Left colon (tissue), 2 donors: ENCODE measurements at regions not wholly inside any gene's neighbourhood (a gene's known extent, or its start where the extent isn't known, plus 50 kb on each side); places are given as distances from the start of the nearest gene placed in this dataset.

Source experiments
- ATAC-seq: fragments of 200-7000 bp; cut with Tn5 transposase; one replicate; pipeline ENCODE4 v1.9.1; 2020; ENCODE audit warnings: mild to moderate bottlenecking, moderate library complexity
- DNase-seq, 2 donors: peaks; one replicate each; pipeline ENCODE4 v3.0.0-alpha.2; 2020
- intact Hi-C, 2 donors: fragments of 100-400 bp; cut with DNase I in 1 of 2; cut with micrococcal nuclease in 1 of 2; formaldehyde crosslinking; loops; one replicate each; pipeline versions ENCODE4 v1.11.2 to v1.14.0; 2022; cut with DNase I, micrococcal nuclease
- donor health status: DM: no; HTN: no; CAD: no.
- donor health status: DM: yes; HTN: yes; CAD: no.

DNA sequence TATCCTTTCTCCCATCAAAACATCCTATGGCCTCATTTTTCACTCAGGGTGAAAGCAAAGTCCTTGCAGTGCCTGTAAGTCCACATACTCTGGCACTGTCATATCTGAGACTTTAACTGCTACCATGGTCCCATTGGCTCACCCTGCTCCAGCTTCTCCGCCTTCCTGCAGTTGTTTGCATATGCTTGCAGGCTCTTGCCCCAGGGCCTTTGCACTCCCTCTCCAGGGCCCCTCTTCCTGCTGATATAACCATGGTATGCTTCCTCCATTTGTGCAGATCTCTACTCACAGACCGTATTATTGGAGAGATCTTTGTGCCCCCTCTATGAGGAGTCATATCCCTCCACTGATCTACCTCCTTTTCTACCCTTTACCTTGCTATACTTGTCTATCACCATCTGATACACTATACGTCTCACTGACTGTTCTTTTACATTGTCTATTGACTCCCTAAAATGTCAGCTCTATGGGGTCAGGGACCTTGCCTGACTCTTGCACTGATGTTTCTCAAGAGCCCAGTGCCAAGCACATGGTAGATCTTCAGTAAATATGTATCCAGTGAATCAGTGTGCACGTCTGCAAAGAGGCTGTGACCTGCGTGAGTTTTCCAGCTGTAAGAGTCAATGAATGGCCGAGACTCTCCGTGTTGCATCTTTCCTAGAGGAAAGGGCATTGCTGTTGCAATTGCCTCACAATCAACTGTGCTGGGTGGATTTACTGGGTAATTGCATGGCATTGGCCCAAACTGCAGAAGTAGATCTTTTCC is 81.7 kb upstream of the CPEB4 start:
- intact Hi-C loops = no loop called here
- DNase-seq = no peak
- ATAC-seq = no peak

- intact Hi-C loops = no loop called here
- no peak for ATAC-seq
- DNase-seq = no peak
Observed at GRCh38 chr5:173807181-173807655, 80.9 kb upstream of the CPEB4 start.

DNA sequence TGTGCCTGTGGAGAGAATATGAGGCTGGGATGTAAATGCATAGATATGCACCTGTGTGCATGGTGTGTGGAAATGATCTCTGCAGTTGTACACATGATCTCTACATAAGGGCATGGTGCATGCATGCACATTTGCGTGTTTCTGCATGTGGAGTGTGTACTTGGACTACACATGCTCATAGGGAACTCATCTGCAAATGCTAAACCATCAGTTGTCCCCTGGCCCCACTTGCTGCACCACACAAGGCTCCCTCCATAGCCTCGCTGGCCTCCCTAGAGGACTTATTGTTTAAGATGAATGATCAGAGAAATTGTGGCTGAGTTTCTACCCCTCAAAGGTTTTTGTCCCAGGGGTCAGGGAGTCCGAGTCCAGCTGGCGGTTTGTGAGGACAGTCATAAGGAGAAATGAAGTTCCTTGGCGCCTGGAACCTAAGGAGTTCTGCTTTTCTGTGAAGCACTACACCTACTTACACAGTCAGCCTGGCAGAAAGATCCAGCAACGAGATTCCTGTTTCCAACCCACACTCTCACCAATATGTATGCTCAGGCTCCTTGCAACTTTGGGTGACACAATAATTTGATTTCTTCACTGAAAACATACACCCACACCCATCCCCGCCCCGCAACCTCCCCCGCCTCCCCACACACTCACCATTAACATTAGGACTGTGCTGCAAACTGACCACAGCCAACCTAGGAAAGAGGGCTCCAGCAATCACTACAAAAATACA is 79.9 kb upstream of the CPEB4 start:
- DNase-seq = no peak
- ATAC-seq = no peak
- intact Hi-C loops = no loop called here

DNA sequence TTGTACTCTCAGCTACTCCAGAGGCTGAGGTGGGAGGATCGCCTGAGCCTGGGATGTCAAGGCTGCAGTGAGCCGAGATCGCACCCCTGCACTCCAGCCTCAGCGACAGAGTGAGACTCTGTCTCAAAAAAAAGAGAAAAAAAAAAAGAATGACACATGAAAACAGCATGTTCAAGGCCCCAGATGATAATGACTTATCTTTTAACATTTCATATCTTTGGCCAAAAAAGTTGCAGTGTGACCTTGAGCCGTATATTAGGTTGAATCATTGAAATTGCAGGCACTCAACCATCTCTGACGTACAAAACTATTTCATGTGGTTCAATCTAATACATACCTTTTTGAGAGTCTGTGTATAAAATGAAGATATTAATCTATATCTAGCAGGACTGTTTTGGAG is 79.1 kb upstream of the CPEB4 start:
- intact Hi-C loops = no loop called here
- ATAC-seq (no peak), DNase-seq (no peak)

DNA sequence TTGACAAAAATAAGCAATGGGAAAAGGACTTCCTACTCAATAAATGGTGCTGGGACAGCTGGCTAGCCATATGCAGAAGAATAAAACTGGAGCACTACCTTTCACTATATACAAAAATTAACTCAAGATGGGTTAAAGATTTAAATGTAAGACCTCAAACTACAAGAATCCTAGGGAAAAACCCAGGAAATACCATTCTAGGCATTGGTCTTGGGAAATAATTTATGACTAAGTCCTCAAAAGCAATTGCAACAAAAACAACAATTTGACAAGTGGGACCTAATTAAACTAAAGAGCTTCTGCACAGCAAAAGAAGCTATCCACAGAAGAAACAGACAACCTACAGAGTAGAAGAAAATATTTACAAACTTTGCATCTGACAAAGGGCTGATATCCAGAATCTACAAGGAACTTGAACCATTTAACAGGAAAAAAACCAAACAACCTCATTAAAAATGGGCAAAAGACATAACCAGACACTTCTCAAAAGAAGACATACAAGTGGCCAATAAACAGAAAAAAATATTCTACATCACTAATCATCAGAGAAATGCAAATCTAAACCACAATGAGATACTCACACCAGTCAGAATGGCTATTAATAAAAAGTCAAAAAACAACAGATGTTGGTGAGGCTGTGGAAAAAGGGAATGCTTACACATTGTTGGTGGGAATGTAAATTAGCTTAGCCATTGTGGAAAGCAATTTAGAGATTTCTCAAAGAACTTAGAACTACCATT is 75.2 kb upstream of the CPEB4 start:
- intact Hi-C loops = no loop called here
- DNase-seq = no peak
- no peak for ATAC-seq

DNA sequence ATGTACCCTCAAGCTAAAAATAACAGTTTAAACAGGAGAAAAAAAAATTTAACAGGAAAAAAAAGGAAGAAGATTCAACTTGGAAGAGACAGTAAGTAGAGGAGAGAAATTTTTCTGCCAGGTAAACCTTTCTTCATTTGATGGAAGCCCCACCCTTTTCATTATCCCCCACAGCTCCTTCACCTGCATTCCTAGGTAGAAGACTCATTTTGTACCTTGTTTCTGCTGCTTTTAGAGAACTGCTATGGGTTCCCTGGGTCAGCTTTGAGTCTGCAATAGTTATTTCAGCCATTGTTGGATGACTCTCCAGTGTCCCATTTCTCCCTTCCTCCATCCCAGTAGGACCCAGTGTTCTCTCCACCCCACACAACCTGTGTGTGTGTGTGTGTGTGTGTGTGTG is 74.1 kb upstream of the CPEB4 start:
- ATAC-seq = no peak
- intact Hi-C loops = no loop called here
- DNase-seq = no peak

DNA sequence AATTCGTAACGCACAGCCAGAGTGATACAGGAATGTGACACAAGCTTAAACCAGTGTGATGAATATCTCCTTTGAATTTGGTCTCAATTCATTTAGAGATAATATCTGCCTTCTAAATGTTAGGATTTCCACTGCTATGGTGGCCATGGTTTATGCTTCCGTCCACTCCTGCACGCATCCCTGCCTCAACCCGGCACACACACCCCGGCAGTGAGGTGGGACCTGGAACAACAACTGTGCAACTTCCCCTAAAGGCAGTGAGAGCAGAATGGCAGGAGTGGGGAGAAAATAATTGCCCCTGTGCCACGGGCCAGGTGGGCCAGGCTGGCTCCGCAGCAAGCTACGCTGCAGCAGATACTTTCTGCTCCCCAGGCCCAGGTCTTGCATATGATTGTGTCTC is 72.6 kb upstream of the CPEB4 start:
- no peak for ATAC-seq
- intact Hi-C loops = no loop called here
- no peak for DNase-seq

- DNase-seq (no peak), ATAC-seq (no peak)
- intact Hi-C loops = no loop called here
Observed at GRCh38 chr5:173816728-173817127, 71.4 kb upstream of the CPEB4 start.

DNA sequence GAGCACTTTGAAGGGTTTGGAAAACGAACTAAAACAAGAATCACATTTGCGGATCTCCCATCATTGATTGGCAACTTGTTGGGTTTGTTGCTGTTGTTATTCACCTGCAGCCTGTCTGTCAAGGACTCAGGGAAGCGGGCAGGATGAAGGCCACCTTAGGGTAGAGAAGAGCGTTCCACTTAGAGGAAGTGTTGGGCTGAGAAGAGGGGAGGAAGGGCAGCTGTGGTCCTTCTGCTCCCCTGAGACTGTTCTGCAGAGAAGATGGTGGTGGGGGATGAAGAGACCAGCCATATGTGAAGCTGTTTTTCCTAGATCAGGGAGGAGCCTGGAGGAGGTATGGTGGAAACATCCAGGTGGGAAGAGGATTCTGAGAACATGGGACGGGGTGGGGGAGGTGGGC is 70.6 kb upstream of the CPEB4 start:
- intact Hi-C loops = no loop called here
- DNase-seq (no peak), ATAC-seq (no peak)

- intact Hi-C loops = no loop called here
- no peak for ATAC-seq
- no peak for DNase-seq
Observed at GRCh38 chr5:173819521-173819920, 68.6 kb upstream of the CPEB4 start.

- DNase-seq (no peak), ATAC-seq (no peak)
- intact Hi-C loops = no loop called here
Observed at GRCh38 chr5:173823274-173823644, 64.9 kb upstream of the CPEB4 start.

DNA sequence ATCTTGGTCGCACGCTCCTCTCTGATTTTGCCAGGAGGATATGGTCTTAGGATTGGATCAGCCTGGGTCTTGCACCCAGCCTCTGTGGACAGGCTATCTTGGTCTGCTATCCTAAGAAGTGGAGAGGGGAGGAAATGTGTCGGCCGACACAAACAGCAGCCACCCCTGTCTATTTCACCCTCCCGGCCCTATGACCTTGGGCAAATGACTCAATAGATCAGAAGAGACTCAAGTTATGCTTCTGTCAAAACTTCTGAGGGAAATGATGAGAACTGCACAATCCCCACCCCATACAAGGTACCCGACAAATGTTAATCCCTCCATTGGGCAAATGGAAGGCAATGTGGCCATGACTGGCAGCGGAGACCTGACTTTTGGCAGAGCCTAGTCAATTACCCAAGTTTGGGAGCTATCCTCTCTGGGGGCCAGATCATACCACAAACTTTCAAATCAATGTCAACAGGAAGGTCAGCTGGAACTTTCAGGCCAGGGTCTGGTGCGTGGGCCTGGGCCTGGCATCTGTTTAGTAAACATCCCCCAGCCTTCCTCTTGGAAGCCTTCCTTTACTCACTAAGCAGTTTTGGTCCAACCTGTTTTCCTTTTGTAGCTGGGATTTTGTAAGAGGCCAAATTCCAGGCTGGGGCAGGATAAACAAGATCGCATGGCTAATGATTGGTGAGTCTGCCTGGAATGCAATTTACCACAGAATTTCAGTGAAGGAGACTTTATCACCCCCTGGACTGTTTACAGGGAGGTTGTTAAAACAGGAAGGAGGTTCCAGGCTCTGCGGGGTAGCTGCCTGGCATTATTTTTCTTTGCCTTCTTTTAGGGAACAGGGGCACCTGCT is 64.2 kb upstream of the CPEB4 start:
- peak; percentile 83 for ATAC-seq

DNA sequence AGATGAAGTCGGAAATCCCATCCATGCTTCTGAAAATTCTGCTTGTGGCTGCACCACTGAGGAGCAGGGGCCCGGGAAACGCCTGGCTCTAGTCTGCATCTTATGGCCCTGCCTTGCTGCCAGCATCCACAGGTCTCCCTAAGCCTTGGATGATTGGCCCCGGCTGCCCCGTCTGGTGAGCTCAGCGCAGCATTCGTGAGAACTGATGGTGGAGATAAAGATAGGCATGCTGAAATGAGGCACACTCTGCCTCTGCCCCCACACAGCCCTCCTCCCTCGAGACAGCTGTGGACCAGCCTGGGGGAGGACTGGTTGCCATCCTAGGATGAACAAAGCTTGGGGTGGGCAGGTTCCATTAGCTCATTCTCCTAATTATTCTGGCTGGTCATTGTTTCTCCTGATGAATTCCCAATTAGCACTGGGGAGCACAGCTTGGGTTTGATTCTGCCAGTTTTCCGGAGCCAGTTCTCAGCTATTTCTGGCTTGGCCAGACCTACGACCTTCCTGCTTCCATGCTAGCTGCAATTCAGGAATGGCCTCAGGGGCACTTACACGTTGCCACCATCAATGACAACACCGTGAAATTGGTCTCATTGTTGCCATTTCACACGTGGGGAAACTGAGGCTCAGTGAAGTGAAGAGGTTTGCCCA is 62.8 kb upstream of the CPEB4 start:
- ATAC-seq (no peak), DNase-seq (no peak)
- intact Hi-C loops = no loop called here

More for the DNA sequence above, 64.2 kb upstream of the CPEB4 start:
- intact Hi-C loops = no loop called here
- peak; percentile 35 to 48 for DNase-seq

GRCh38 chr5:173826086-173826427 is 62.1 kb upstream of the CPEB4 start:
- DNase-seq (no peak), ATAC-seq (no peak)
- intact Hi-C loops = no loop called here

DNA sequence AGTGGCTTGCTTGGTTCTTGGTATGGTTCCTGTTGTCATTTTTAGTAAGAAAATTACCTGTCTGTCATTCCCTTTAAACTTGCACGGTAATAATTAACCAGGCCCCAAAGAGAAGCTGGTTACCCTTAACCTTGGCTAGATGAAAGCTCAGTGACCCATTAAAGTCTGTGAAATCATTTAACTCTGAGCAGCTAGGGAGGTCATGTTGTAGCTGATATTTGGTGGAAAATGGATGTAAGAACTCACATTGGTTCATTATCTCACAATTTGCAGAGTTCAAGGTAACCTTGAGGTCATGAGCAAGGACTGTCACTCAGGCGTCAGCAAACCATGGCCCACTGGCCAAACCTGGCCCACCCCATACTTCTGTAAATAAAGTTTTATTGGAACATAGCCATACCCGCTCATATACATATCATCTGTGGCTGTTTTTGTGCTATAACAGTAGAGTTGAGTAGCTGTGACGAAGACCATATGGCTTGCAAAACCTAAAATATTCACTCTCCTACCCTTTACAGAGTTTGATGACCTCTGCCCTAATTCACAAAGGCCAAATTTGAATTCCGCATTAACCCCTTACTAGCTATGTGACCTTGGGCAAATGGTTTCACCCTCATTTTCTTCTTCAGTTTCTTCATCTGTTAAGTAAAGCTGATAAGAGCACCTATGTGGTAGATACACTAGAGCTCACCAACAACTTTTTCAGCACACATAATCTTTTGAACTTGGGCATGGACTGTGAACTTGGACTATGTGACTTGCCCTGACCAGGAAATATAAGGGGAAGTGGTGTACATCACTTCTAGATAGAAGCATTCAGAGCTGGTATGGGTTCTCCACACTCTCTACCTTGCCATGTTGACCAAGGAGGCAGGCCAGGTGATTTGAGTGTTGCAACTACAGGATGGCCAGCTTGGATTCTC is 61.5 kb upstream of the CPEB4 start:
- no peak for DNase-seq
- peak; percentile 57 for ATAC-seq
- intact Hi-C loops = no loop called here

DNA sequence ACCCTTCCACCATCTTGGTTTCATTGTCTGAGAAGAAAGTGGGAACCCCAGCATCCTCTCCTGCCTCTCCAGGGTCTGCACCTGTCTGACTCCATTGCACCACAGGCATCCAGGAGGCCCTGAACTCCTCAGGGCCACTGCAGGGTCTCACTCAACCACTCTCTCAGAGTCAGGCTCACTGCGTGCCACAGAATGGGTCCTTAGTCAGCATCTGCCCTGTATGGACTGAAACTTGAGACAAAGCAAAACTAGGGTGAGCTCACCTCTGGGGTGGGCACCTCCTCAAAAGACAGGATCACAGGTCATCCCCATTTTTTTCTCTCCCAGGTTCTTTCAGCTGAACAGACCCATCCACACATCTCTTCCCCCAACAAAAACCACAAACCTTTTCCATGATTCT is 59.2 kb upstream of the CPEB4 start:
- ATAC-seq (no peak), DNase-seq (no peak)
- intact Hi-C loops = no loop called here

DNA sequence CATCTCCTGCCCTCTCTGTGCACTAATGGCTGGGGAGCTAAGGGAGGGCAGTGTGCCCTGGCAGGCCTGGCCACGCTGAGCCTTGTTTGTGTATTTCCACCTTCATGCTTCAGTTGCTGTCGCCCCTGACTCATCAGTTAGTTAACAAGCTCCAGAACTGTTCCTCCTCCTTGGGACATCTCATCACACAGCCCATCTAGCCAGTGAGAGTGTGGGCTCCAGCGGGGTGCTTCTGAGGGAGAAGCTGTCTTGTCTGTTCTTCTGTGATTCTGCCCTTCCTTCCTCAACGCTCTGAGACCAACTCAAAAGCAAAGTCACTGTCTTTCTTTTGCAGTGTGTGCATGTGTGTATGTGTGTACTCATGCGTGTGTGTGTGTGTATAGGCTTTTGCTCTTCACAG is 58.3 kb upstream of the CPEB4 start:
- DNase-seq = no peak
- no peak for ATAC-seq
- intact Hi-C loops = no loop called here

DNA sequence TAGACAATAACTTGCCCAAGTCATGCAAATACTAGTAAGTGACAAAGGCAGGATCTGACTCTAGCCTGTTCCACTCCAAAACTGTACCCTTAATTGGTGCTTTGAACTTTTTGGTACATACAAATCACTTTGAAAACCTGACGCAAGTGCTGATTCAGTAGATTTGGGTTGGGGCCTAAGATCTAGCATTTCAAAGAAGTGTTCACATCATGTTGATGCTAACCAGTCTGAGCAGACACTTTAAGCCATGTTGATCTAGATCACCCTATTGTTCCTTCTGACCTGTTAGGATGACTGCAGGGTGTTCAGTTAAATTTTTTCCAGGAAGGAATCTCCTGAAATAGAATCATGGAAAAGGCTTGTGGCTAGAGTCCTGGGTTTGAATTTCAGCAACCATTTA is 57.7 kb upstream of the CPEB4 start:
- intact Hi-C loops = no loop called here
- ATAC-seq = no peak
- no peak for DNase-seq
